GM18861 (cell line): ENCODE measurements at regions not wholly inside any gene's neighbourhood (a gene's known extent, or its start where the extent isn't known, plus 50 kb on each side); places are given as distances from the start of the nearest gene placed in this dataset.
"Not testable (repeated sequence)": the region's sequence is repeated elsewhere in the genome, so short reads cannot be mapped to it uniquely, and the experiment has no call there.

Source experiments
- ATAC-seq: cut with Tn5 transposase; IDR thresholded peaks from one replicate; pipeline ENCODE4 v1.9.1; 2021; ENCODE audit not compliant: unreplicated experiment

DNA sequence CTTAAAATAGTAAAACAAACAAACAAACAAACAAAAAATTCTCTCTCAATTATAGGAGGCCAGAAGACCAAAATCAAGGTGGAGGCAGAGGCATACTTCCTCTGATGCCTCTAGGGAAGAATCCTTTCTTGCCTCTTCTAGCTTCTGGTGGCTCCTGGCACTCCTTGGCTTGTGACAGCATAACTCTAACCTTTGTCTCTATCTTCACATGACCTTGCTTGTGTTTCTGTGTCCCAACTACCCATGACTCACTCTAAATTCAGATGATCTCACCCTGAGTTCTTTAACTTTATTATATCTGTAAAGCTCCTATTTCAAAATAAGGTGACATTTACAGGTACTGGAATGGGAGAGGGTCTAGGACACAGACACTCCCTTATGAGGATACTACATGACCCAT lies 88.3 kb upstream of the ANTXRL start:
- no peak for ATAC-seq

DNA sequence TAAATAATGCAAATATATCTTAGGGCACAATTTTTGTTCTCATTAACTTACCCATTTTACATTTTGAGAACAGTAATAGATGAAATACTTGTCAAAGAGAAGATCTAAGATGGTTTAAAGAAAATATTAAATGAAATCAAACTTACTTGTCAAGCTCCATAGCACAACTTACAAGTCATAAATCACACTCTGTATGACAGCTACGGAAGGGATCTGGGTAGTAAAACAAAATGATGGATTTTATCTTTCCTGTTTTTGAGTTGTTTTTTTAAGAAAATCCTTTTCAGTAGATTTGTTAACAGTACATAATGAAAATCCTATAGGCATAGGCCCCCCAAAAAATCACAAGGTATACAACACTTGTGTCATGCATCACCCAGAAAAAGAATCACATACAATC lies 84.4 kb upstream of the ANTXRL start:
- ATAC-seq, result not testable (repeated sequence)

DNA sequence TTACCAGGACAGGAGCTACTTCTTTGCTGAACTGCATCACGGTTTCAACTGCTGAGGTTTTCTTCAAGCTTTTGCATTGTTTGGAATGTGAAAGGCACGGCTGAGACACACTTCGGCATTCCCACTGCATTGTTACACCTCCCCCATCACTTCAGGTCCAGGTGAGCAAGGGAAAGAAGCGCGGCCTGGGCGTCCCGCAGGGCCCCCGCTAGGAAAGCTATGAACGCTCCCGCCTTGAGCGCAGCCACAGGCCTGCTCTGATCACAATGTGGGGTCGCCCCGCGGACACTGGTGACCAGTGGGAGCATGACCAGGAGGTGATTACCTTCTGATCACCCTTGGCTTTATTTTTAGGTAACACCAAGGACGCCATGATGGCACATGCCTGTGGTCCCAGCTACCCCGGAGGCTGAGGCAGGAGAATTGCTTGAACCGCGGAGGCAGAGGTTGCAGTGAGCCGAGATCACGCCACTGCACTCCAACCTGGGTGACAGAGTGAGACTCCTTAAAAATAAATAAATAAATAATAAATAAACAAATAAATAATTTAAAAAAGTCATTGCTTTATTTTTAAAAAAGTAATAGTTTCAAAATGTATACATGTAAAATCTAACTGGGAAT lies 82.2 kb upstream of the ANTXRL start:
- not testable (repeated sequence) for ATAC-seq

- not testable (repeated sequence) for ATAC-seq
Measured at GRCh38 chr10:46210427-46210826, 76.4 kb upstream of the ANTXRL start.

DNA sequence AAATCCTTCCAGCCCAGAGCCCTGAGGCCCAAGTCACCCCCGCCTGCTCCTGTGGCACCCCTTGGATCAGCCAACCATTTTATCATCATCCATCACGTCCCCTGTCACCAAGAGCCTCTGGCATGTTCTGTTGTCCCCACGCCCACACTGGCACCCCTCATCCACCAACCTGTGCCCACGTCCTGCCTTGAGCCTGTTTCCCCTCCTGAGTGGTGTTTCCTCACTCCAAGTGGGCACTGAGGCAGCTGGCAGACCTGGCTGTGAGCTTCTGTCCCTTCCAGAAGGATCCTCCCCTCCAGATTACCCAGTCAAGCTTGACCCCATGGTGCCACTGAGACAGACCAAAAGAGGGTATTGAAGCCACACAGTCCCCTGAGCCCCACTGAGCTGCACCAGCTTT lies 71.4 kb upstream of the ANTXRL start:
- no peak for ATAC-seq

GRCh38 chr10:46216003-46216634 lies 70.7 kb upstream of the ANTXRL start:
- ATAC-seq, result no peak

- no peak for ATAC-seq
Measured at GRCh38 chr10:46216836-46217751, 69.7 kb upstream of the ANTXRL start.

DNA sequence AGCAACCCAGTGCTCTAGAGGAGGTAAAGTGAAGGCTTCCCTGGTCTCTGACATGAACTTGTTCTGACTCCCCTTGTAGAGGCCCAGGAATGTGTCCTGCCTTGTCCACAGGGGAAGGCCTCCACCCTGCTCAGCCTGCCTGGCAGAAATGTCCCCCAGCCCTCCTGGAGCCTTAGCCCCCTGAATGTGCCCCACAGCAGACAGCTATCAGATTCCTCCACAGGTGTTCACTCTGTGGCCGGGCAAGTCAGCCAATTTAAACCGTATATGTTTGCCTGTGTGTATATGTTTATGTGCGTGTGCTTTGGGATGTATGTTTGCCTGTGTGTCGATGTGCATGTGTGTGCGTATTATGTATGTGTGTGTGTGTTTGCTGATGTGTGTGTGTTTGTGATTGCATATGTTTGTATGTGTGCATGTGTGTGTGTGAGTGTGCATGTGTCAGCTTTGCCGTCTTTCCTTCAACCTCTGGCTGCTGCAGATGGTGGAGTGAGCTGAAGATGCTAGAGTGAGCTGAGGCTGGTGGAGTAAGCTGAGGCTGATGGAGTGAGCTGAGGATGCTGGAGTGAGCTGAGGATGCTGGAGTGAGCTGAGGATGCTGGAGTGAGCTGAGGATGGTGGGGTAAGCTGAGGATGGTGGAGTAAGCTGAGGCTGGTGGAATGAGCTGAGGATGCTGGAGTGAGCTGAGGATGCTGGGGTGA lies 68.9 kb upstream of the ANTXRL start:
- no peak for ATAC-seq

- ATAC-seq, result no peak
Measured at GRCh38 chr10:46218921-46219320, 67.9 kb upstream of the ANTXRL start.

DNA sequence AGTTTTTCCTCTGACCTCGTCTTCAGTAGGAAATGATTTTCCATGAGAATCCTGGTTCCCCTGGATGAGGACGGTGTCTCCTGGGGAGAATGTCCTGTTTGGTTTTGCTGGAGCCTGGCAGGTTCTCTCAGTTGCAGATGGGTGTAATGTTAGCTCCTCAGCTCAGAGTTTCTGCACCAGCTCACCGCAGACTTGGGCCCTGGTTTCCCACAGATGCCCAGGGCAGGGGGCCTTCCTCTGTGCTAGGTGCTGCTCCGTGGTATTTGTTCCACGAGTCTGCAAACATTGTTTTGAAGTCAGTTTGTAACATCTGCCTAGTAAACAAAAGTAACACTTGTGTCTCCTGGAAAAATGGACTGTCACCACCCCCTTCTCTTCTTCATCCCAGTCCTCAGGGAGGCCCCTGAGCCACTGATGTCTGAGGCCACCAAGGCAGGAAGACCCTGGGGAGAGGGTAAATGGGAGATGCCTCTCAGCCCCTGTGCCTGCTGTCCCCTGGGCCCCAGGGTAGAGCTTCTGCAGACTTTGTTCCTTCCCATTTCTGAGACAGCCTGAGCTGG lies 67.3 kb upstream of the ANTXRL start:
- ATAC-seq, result not testable (repeated sequence)

DNA sequence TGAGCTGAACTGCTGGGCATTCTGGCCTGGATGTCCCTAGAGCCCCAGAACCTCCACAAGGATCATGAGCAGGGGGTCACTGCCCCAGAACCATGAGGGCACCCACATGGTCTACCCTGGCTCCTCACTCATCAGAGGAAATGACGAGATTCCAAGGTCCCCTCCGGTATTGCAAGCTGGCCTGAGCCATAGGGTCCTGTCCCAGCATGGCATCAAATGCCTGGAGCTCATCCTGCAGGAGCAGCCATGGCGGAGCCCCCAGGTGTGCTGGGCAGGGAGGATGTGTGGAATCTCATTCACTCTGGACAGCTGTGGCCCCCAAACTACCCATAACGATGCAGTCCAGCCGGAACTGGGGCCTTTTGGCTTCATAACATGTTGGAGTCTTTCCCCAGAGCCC lies 66.6 kb upstream of the ANTXRL start:
- ATAC-seq, result no peak

DNA sequence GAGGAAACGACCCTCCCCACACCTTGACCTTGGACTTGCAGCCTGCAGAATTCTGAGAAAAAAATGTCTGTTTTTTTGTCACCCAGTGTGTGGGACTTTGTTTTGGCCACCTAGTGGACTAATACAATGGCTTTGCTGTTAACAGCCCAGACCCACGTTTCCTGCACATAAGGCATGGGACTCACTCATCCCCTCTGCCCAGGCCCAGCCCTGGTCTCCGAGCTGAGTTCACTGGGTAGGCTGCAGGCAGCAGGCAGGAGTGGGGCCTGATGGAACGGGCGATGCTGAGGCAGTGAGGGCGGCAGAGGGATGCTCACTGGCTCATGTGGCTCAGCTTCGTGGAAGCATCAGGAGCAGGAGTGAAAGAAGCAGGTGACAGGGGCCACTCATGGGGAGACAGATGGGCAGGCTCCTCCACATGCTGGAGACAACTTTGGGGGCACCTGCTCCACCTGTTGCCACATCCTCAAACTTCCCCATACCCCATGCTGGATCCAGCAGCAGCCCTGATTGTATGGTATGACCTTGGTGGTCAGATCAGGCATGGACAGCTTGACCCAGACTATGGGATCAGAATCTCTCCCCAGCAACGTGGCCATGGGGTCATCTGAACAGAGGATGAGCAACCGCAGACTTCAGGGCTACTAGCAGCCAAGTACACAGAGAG lies 65.8 kb upstream of the ANTXRL start:
- no peak for ATAC-seq

- ATAC-seq, result no peak
Measured at GRCh38 chr10:46222364-46222935, 64.3 kb upstream of the ANTXRL start.

GRCh38 chr10:46223064-46223480 lies 63.7 kb upstream of the ANTXRL start:
- no peak for ATAC-seq

DNA sequence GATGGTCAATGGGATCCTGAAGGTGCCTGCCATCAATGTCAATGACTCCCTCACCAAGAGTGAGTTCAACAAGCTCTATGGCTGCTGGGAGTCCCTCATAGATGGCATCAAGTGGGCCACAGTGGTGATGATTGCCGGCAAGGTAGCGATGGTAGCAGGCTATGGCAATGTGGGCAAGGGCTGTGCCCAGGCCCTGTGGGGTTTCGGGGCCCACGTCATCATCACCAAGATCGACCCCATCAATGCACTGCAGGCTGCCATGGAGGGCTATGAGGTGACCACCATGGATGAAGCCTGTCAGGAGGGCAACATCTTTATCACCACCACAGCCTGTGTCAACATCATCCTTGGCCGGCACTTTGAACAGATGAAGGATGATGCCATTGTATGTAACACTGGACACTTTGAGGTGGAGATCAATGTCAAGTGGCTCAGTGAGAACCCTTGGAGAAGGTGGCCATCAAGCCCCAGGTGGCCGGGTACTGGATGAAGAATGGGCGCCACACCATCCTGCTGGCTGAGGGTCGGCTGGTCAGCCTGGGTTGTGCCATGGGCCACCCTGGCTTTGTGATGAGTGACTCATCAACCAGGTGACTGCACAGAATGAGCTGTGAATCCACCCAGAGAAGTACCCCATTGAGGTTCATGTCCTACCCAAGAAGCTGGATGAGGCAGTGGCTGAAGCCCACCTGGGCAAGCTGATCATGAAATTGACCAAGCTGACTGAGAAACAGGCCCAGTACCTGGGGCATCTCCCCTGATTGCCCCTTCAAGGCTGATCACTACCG lies 63.0 kb upstream of the ANTXRL start:
- no peak for ATAC-seq

DNA sequence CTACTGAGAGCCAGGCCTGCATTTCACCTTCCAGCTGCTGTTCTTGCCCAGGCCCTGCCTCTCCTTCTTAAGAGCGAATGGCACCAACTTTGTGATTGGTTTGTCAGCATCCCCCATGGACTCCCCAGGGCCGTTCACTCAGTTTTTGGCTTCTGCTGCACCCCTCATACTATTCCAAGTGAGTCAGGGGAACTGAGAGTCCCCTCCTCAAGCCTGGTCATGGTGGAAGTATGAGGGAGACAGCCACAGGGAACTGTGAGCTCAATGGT lies 62.4 kb upstream of the ANTXRL start:
- no peak for ATAC-seq

GRCh38 chr10:46225597-46225996 lies 61.2 kb upstream of the ANTXRL start:
- no peak for ATAC-seq

GRCh38 chr10:46226232-46226631 lies 60.6 kb upstream of the ANTXRL start:
- no peak for ATAC-seq

GRCh38 chr10:46226900-46227558 lies 59.8 kb upstream of the ANTXRL start:
- no peak for ATAC-seq
